HG03457 (cell line): ENCODE measurements at regions not wholly inside any gene's neighbourhood (a gene's known extent, or its start where the extent isn't known, plus 50 kb on each side); places are given as distances from the start of the nearest gene placed in this dataset.
"Not testable (repeated sequence)": the region's sequence is repeated elsewhere in the genome, so short reads cannot be mapped to it uniquely, and the experiment has no call there.

Source experiments
- ATAC-seq: cut with Tn5 transposase; IDR thresholded peaks from one replicate; pipeline ENCODE4 v1.9.1; 2021; ENCODE audit warnings: moderate number of reproducible peaks; ENCODE audit not compliant: unreplicated experiment

DNA sequence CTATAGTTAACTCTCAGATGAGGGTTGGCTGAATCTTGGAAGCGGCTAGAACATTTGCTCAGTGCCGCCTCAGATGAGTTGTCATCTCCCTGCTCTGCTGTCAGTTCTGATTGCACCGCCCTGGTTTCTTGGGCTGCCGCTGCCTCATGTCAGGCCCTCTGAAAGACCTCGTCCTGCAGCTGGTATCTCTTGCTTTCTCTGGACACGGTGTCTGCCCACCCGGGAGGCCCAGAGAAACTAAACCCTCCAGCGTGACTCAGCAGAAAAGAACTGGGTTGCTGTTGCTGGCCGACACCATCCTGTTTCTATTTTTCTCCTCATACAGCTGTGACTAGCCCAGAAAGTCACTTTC lies 355.4 kb downstream of the CD83 start:
- ATAC-seq: no peak

DNA sequence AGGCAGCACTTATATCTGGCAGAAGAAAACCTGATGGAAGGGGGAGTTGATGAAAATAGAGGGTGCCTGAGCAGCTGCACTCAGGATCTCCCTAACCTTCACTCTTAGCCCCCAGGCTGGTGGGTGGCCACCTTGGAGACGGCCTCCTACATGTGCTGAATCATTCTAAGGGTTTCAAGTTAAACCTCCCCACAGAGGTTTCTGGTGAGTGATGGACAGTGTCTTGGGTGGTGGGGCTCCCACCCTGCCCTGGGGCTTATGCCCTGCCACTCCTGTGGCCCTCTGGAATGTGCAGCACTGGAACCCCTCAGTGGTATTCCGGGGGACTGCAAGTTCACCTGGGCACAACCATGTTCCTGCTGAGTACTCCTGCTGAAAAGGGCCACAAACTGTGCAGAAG lies 357.2 kb downstream of the CD83 start:
- ATAC-seq: no peak

DNA sequence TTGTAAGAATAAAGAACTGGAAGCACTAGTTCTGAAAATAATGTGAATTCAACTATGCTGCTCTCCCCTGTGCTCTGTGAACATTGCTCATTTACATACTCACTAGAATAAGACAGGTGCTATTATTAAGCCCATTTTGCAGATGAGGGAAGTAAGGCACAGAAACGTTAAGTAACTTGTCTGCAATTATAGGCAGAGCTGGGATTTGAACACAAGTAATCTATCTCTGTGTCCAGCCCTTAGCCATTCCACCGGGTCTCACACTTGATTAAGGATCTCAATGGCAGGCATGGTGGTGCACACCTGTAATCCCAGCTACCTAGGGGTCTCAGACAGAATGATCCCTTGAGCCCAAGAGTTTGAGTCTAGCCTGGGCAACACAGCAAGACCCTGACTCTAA lies 357.7 kb downstream of the CD83 start:
- no peak for ATAC-seq

DNA sequence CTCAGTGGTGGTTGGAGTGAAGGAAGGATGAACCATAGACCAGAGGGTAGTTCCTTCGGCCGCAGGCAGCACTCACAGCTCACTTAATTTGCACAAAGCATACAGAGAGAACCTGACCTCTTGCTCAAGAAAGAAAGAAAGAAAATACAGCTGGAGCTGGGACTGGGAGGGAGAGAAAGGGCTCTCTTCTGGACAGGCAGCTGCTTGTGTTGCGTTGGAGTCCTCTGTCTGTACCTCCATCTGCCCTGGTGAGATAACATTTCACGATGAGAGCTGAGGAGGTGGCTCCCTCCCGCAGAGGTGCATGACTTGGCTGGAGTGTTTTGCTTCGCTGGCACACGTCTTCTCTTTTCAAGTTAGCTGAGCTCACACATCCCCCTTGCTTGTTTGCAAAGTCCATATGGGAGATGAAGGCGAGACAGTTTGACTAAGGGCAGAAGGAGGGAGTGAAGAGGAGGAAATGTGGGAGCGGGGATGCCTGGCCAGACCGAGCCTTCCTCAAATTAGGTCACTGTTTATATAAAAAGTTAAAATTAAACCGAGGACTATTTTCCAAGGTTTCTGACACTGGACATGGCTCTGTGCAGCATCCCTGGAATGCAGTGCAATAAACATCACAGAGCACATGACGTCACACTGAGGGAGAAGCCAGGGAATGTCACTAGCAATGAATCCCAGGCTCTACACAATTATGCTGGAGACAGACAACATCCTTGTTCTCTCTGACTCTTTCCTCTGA lies 359.4 kb downstream of the CD83 start:
- no peak for ATAC-seq

DNA sequence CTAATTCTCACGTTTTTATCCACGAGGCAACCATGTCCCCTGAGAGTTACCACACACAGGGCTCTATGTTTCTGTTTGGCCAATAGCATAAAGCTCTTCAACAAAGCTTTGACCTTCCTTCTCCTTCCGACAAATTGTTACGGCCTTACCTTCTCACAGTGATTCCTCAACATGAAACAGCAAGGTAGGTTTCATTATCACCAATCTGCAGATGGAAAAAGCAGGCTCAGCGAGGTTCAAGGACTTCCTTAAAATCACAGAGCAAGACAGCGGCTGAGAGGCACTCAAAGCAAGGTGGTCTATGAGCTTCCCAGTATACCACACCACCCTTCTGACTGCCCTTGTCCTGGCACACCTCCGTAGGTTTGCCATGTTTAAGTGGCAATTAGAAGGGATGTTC lies 360.0 kb downstream of the CD83 start:
- ATAC-seq: no peak

DNA sequence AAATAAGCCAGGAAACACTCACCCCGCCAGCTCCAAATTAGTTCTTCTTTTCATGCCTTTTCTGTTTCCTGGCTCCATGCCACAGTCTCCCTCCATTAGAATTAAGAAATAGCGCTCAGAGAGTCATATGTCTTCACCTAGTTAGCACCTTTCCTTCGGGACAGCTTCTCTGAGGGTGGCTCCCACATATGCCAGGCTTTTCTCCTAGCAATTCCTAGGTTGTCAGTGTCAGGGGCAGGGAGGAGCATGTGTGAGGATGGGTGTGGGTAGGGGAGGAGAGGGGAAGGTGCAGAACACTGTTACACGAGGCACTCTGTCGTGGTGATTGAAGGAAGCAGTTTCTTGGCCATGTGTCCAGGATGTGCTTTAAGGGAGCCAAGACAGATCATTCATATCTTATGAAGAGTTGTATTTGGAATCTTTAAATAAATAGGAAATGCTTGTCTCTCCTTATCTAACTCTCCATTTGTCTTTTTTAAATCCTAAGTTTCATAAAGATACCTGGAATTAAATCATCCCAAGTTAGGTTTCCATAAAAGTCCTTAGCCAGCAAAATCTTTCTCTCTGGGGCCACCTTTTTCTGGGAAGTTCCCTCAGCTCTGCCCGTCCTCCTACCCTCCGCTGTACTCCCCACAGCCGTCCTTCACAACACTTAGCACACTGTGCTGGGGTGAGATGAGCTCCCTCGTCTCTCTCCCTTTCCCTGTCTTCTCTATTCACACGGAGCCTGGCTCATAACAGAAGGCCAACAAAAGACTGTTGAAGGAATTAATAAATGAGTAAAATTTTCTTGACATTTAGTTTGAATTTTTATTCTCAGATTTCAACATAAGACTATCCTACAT lies 361.0 kb downstream of the CD83 start:
- ATAC-seq: no peak

DNA sequence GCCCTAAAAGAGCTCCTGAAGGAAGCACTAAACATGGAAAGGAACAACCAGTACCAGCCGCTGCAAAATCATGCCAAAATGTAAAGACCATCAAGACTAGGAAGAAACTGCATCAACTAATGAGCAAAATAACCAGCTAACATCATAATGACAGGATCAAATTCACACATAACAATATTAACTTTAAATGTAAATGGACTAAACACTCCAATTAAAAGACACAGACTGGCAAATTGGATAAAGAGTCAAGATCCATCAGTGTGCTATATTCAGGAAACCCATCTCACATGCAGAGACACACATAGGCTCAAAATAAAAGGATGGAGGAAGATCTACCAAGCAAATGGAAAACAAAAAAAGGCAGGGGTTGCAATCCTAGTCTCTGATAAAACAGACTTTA lies 364.4 kb downstream of the CD83 start:
- ATAC-seq: not testable (repeated sequence)

DNA sequence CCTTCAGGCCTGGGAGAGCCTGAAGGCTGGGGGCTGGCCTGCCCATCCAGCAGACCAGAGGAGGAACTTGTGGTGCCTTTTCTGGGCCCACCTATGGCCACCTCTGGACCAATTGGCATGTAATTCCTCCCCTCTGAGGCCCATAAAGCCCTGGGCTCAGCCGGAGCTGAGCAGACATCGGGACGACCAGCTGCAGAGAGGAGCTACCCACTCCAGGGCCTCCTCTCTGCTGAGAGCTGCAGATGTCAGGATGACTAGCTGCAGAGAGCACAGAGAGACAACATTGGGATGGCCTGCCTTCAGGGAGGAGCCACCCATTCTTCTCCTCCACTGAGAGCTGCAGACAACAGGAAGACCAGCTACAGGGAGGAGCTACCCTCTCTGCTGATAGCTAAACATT lies 370.1 kb downstream of the CD83 start:
- ATAC-seq: no peak

DNA sequence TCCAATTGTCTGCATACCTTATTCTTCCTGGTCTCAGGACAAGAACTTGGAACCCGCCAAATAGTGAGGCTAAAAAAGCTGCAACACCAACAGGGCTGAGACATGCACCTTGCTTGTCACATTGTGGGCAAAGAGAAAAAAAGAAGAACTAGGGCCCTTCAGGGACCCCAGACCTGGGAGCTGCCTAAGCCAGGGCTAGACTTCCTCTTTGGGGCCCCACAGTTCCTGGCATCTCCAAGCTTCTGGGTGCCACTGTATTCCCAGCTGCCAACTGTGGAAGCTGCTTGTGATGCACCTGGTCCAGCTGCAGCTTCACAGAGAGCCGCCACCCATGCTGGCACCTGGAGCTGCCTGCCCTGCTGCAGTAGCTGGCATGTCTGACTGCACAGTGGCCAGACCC lies 370.6 kb downstream of the CD83 start:
- no peak for ATAC-seq

DNA sequence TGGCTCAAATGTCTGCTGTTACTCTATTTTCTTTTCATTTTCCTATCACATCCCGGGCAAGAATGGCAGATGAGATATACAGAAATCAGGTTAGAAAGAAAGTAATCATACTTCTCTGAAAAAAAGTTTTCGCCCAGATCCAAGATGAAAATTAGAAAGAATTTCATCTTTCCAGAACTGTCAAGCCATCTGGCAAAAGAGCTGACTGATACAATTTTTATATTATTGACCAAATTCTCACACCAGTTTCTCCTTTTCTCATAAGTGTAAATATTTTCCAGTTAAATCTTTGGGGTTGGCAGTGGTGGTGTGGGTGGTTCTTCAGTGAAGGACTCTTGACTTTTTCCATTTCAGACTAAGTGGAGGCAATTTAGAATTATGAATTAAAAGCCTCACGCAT lies 371.9 kb downstream of the CD83 start:
- ATAC-seq: no peak

DNA sequence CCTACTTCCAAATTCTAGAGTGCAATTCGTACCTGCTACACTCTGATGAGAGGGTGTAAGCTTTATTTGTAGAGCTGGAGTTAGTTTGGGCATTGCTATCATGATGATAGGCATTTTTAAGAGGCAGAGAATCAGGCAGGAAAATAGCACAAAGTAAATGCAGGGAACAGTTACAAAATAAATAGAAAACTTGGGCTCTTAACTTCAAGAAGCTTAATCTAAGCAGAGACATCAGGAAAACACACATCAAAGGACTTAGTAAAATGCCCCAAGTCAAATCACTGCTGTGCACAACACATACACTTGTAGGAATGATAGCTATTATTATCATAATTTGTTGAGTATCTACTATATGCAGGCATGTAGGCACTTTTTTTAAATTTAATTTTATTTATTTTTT lies 381.2 kb downstream of the CD83 start:
- ATAC-seq: no peak

DNA sequence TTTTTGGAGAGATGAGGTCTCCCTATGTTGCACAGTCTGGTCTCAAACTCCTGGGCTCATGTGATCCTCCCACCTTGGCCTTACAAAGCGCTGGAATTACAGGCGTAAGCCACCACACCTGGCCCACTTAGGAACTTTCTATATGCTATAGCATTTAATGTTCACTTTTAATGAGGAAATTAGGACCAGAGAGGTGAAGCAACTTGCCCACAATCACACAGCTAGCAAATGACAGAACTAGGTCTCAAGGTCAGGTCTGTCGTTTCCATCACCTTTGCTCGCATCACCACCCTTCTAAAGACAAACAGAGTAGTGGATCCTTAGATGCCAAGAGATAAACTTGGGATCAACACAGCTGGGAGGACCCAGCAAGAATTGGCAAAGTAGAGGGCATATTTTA lies 381.7 kb downstream of the CD83 start:
- no peak for ATAC-seq

DNA sequence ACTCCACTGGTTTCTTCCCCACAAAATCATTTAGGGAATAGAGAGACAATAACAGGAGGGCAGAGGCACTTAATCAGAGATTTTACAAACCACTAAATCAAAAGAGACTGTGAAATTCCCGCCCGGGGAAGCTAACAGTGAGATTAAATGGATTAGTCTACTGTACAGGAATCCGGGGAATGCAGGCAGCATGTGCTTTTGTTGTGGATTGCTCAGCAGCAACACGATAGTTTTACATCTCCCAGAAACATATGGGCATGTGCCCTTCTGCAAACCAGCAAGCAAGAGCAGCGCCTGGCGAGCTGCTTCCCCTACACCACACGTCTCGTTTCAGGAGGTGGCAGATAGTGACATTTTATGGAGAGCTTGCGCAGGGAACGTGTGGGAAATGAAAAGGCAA lies 382.3 kb downstream of the CD83 start:
- no peak for ATAC-seq

DNA sequence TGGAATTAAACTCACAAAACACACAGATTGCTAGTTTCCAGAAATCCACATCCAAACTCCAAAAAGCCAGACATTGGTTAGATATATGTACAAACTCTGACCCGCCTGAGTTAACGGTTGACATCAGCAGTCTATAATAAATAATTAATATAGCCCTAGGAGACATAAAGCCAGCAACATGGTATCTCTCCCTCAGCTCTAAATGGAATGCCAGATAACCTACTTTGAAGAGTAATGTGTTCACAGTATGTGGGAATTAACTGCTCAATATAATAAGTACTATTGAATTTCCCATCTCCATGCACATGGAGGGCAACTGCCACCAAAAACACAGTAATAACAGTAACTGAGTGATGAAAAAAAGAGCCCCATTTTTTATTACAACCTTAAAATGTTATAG lies 383.2 kb downstream of the CD83 start:
- no peak for ATAC-seq

DNA sequence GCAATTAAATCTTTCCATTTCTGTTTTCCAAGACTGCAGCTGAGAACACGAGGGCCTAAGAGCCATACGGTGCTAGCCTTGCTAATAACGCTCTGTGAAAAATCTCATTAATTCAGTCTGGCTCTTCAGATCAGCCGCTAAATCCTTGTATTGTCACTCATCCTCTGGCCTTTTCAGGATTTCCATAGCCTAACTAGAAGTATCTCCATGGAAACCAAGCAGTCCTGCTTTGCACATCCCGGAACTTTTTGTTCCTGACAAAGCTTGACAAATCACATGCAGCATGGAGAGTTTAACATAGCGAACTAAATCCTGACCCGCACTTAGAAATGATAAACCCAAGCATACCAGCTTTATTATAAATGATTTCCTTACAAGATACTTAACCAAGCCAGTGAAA lies 383.7 kb downstream of the CD83 start:
- no peak for ATAC-seq

DNA sequence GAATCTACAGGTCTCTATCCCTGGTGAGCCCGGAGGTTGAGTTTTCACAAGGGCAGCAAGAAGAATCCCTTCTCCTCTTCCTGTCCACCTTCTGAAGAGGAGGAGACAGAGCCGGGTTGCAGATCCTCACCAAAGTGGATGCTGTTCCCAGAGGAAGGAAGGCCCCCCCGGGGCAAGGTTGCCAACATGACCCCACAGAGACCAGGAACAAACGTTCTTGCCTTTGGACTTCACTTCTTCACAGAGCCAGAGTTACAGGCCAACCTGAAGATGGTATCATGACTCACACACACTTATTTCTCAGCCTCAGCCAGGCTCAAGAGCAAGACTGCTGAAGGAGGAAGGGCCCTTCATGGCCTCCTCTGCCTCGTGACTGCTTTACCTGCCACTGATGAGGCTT lies 384.3 kb downstream of the CD83 start:
- ATAC-seq: no peak

DNA sequence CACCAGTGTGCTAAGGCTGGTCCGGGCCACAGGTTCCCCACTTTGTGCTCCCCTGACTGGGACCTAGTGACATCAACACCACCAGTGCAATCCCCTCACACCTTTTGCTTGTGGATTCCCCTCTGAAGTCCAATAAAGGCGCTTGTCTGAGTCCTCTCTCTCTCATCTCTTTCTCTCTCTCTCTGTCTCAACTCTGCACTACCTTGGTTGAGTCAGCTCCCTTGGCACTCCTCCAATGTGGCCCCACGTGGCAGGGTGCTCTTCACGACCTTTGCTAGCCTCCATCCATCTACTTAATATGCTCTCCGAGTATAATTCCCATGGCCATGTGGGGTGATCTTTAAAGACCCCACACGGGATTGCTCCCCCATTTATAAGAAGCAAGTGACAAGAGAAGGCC lies 385.0 kb downstream of the CD83 start:
- no peak for ATAC-seq

DNA sequence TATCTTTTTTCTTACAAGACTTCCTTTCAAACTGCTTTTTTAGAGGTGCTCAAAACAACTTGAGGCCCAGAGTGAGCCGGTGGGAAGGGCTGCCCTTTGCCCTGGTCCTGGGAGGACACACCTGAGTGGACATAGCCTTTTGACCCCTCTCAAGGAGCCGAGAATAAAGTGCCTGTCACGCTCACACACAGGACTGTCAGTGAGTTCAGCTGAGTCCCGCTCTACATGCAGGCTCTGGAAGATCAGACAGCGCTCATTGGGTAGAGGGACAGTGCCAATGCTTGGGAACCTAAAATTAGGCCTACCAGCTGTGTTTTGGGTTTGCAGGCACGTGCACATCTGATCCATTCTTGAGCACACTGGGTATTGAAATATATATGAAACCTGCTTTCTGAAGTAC lies 387.8 kb downstream of the CD83 start:
- no peak for ATAC-seq

DNA sequence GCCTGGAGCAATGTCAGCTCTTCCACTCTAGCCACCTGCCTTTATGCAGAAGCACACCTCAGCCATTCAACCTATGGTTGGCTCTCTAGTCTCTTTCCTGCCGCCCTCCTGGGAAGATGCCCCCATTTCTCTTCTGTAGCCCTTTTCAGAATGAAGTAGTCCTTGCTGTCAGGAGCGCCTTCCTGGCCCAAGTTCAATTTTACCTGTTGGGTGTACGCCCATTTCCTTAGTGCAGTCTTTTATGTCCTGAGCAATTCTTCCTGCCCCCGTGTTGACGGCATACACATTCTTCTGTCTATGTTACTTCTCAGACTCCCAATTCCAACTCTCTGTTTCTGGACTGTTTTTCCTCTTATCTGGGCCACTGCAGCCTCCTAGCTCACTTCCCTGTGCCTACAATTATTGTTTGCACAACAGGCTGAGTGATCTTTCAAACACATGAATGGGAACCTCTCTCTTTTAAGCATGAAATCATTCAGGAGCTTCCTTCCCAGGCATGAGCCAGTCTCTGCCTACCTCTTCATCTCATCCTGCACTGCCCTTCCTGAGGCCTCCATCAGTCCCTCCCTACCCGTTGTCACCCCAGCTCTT lies 389.2 kb downstream of the CD83 start:
- ATAC-seq: no peak

DNA sequence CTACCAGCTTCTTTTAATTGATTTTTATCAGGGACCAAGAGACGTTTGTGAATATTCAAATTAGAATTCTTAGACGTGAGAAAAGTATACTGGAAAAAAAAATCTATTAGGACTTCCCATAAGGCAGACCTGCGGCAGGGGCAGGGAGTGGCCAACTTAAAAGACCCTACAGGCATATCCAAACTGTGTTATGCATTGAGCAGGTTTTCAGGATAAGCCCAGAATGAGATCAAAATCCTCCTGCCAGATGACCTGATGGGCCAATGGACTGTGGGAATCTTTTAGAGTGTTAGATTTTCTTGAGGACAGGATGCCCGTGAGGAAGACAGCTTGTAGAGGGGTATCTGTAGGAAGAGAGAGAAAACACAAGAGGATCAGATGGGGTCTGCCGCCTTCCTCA lies 391.5 kb downstream of the CD83 start:
- no peak for ATAC-seq

DNA sequence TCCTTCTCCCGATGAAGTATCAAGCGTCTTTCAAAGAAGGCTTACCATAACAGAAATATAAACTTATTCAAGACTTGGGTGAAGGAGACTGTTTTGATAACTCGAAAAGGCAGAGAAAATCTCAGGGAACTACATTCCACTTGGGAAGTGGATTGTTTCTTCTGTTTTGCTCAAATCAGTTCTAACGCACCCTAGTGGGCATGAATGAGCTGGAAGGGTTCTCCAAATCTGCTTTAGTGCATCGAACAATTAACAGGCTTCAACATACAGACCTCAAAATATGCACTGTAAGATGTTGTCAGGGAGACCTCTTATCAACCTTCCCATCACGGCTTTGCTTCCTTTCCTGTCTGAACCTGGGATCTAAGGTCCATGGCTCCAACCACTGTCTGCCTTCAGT lies 392.5 kb downstream of the CD83 start:
- ATAC-seq: no peak

DNA sequence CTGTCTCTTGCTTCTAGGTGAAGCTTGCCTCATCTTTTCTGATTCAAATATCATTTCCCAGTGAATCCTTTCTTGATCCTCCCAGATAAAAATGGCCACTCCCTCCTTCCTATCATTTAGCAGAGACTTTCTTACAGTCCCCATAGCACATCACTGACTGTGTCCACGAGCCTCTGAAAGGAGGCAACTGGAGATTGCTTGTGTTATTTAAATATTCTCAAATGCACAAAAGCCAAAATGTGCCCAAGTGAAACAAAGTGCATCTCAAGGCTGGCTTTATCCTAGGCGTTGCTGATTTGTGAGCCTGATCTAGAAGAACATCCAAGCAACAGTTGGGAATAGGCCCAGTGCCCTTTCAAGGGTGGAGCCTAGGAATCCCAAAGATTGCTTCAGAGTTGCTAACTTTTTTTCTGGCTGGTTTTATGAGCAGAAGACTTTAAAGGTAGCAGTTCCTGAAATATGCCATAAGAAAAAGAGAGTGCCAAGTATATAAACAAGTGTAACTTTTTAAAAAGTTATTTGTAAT lies 393.6 kb downstream of the CD83 start:
- no peak for ATAC-seq
